OCI-LY3 (cell line): ENCODE measurements at regions not wholly inside any gene's neighbourhood (a gene's known extent, or its start where the extent isn't known, plus 50 kb on each side); places are given as distances from the start of the nearest gene placed in this dataset.

Experiments
- EZH2phosphoT487 ChIP-seq: fragments of 200-600 bp; shearing (Covaris generic); IDR thresholded peaks from 2 replicates; pipeline ENCODE4 v1.6.1; 2018; ENCODE audit warnings: antibody characterized with exemption, mixed run types, low read depth
- TF ChIP-seq, protein P1 (sequence below): fragments of 200-600, 300-600 bp; sonication (generic); IDR thresholded peaks from 2 replicates; pipeline ENCODE4 v1.5.1; 2014; ENCODE audit warnings: antibody characterized with exemption, low read length, low read depth

DNA sequence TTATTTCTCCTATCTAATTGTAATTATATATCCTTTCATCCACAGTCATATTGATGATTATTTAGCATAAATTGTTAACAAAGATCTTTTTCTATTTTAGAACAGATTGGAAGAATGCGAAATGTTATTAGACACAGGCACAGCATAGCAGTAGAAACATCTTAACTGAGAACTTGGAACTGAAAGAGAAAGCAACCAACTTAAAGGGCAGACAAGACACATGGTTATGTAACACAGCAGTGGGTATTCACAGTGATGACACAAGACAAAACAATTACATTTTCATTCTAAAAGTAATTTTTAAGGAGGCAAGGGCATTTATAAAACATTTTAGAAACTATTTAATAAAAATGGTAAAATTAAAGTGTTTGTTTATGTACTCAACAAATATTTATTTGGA lies 57.7 kb upstream of the MEF2C start:
- TF ChIP-seq, protein P1, sequence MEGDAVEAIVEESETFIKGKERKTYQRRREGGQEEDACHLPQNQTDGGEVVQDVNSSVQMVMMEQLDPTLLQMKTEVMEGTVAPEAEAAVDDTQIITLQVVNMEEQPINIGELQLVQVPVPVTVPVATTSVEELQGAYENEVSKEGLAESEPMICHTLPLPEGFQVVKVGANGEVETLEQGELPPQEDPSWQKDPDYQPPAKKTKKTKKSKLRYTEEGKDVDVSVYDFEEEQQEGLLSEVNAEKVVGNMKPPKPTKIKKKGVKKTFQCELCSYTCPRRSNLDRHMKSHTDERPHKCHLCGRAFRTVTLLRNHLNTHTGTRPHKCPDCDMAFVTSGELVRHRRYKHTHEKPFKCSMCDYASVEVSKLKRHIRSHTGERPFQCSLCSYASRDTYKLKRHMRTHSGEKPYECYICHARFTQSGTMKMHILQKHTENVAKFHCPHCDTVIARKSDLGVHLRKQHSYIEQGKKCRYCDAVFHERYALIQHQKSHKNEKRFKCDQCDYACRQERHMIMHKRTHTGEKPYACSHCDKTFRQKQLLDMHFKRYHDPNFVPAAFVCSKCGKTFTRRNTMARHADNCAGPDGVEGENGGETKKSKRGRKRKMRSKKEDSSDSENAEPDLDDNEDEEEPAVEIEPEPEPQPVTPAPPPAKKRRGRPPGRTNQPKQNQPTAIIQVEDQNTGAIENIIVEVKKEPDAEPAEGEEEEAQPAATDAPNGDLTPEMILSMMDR = no peak
- TF ChIP-seq EZH2phosphoT487 = no peak
